Liver (tissue), 8 donors: ENCODE measurements at regions not wholly inside any gene's neighbourhood (a gene's known extent, or its start where the extent isn't known, plus 50 kb on each side); places are given as distances from the start of the nearest gene placed in this dataset.

Experiments used
- DNase-seq: peaks from one replicate; pipeline ENCODE4 v3.0.0-alpha.2; 2017; ENCODE audit warnings: low spot score
- H3K27ac ChIP-seq, 2 donors: one replicate each; pipeline ENCODE4 v1.7.0; 2013; ENCODE audit warnings: inconsistent platforms in 2 of 2, low read length in 2 of 2, control low read depth in 1 of 2, low read depth in 1 of 2, mild to moderate bottlenecking in 1 of 2
- H3K27me3 ChIP-seq, 4 donors: one replicate each; pipeline versions ENCODE4 v1.6.1 to v1.7.0; 2013; ENCODE audit warnings: low read length in 3 of 4, inconsistent platforms in 1 of 4, mild to moderate bottlenecking in 1 of 4, moderate library complexity in 1 of 4; ENCODE audit not compliant: control insufficient read depth in 4 of 4, insufficient read depth in 4 of 4
- H3K36me3 ChIP-seq, 4 donors: one replicate each; pipeline versions ENCODE4 v1.6.1 to v1.7.0; 2013; ENCODE audit warnings: low read length in 3 of 4, mild to moderate bottlenecking in 3 of 4, low read depth in 1 of 4, moderate library complexity in 1 of 4; ENCODE audit not compliant: control insufficient read depth in 4 of 4, insufficient read depth in 3 of 4
- H3K4me1 ChIP-seq, 4 donors: one replicate each; pipeline versions ENCODE4 v1.6.1 to v1.7.0; 2013; ENCODE audit warnings: low read length in 3 of 4, mild to moderate bottlenecking in 3 of 4, moderate library complexity in 1 of 4; ENCODE audit not compliant: control insufficient read depth in 4 of 4, insufficient read depth in 4 of 4
- H3K4me3 ChIP-seq, 3 donors: one replicate each; pipeline versions ENCODE4 v1.6.1 to v1.7.0; 2013; ENCODE audit warnings: low read length in 3 of 3, control low read depth in 1 of 3, low read depth in 1 of 3, mild to moderate bottlenecking in 1 of 3
- H3K9ac ChIP-seq, 2 donors: one replicate each; pipeline ENCODE4 v1.7.0; 2013; ENCODE audit warnings: low read length in 2 of 2, mild to moderate bottlenecking in 2 of 2, moderate library complexity in 2 of 2, control low read depth in 1 of 2, low read depth in 1 of 2
- H3K9me3 ChIP-seq, 4 donors: one replicate each; pipeline versions ENCODE4 v1.6.1 to v1.7.0; 2013; ENCODE audit warnings: low read length in 3 of 4; ENCODE audit not compliant: control insufficient read depth in 4 of 4
- ATF3 ChIP-seq: IDR thresholded peaks from 2 replicates; pipeline ENCODE4 v1.6.1; 2016; ENCODE audit warnings: antibody characterized with exemption
- EGR1 ChIP-seq, 2 donors: IDR thresholded peaks; 2 replicates each; pipeline ENCODE4 v1.6.1; 2016 to 2018; ENCODE audit warnings: antibody characterized with exemption in 2 of 2, low read depth in 2 of 2
- FOXA1 ChIP-seq: IDR thresholded peaks from 2 replicates; pipeline ENCODE4 v1.6.1; 2016; ENCODE audit warnings: antibody characterized with exemption
- FOXA2 ChIP-seq: IDR thresholded peaks from 2 replicates; pipeline ENCODE4 v1.6.1; 2016; ENCODE audit warnings: antibody characterized with exemption
- HNF4A ChIP-seq, 2 donors: conservative IDR thresholded peaks; 2 replicates each; pipeline ENCODE4 v1.6.1; 2016; ENCODE audit warnings: antibody characterized with exemption in 2 of 2, mild to moderate bottlenecking in 2 of 2
- HNF4G ChIP-seq: IDR thresholded peaks from 2 replicates; pipeline ENCODE4 v1.6.1; 2016; ENCODE audit warnings: antibody characterized with exemption
- JUND ChIP-seq, 2 donors: IDR thresholded peaks; 2 replicates each; pipeline ENCODE4 v1.6.1; 2016; ENCODE audit warnings: antibody characterized with exemption in 2 of 2
- NR2F2 ChIP-seq: IDR thresholded peaks from 2 replicates; pipeline ENCODE4 v1.6.1; 2016; ENCODE audit warnings: antibody characterized with exemption
- RAD21 ChIP-seq, 2 donors: IDR thresholded peaks; 2 replicates each; pipeline ENCODE4 v1.6.1; 2016; ENCODE audit warnings: antibody characterized with exemption in 2 of 2, mild to moderate bottlenecking in 2 of 2
- RXRA ChIP-seq, 2 donors: IDR thresholded peaks; 2 replicates each; pipeline ENCODE4 v1.6.1; 2017 to 2018; ENCODE audit warnings: antibody characterized with exemption in 2 of 2, mild to moderate bottlenecking in 1 of 2
- SP1 ChIP-seq: IDR thresholded peaks from 2 replicates; pipeline ENCODE4 v1.6.1; 2018; ENCODE audit warnings: antibody characterized with exemption, mild to moderate bottlenecking
- TAF1 ChIP-seq: conservative IDR thresholded peaks from 2 replicates; pipeline ENCODE4 v1.6.1; 2016; ENCODE audit warnings: antibody characterized with exemption, mild to moderate bottlenecking
- YY1 ChIP-seq: IDR thresholded peaks from 2 replicates; pipeline ENCODE4 v1.6.1; 2016; ENCODE audit warnings: antibody characterized with exemption, mild to moderate bottlenecking
- ZBTB33 ChIP-seq: IDR thresholded peaks from 2 replicates; pipeline ENCODE4 v1.6.1; 2016; ENCODE audit warnings: antibody characterized with exemption
- WGBS: extraction: QIAGEN DNeasy Blood & Tissue Kit; methylation state at CpG from one replicate; pipeline ENCODE4 v1.1.7; 2013; 5-methylcytosine and 5-hydroxymethylcytosine counted together
- TF ChIP-seq, protein P1 (sequence below): fragments of 150-350 bp; IDR thresholded peaks from 2 replicates; pipeline ENCODE4 v1.5.1; 2017; ENCODE audit warnings: improper control_type of control experiment, low read depth, low read length; ENCODE audit not compliant: missing input control
- TF ChIP-seq, protein P2 (sequence below): IDR thresholded peaks from 2 replicates; pipeline ENCODE4 v1.6.1; 2016; ENCODE audit warnings: antibody characterized with exemption
- donor health status: healthy.
- donor health status: healthy.
- donor health status: healthy.
- donor health status: healthy.
- donor health status: healthy.

DNA sequence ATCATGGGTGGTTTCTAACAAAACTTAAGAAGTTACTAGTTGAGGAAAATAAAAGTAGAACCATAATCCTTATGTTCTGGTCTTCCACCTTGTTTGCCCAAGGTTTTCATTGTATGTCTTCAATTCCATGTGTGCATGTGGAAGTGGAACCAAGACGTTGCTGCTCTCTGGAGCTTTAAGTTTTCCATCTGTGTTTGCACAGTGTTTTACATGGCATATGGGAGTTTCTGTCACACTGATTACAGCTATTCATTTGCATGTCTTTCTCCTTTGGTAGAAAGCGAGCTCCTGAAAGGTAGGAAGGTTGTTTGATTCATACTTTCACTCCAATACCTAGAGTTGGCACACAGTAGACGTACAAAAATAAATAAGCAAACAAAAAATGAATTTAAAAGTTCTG is 112.6 kb upstream of the LUZP2 start (continued):
- TF ChIP-seq FOXA1 (no peak), HNF4A (conservative IDR thresholded peaks at IDR 0.05) (no peak), ATF3 (no peak), NR2F2 (no peak), RXRA (IDR thresholded peaks at IDR 0.05) (no peak), EGR1 (IDR thresholded peaks at IDR 0.05; ENCODE audit: low read depth in 2 of 2) (no peak)
- TF ChIP-seq, protein P1, sequence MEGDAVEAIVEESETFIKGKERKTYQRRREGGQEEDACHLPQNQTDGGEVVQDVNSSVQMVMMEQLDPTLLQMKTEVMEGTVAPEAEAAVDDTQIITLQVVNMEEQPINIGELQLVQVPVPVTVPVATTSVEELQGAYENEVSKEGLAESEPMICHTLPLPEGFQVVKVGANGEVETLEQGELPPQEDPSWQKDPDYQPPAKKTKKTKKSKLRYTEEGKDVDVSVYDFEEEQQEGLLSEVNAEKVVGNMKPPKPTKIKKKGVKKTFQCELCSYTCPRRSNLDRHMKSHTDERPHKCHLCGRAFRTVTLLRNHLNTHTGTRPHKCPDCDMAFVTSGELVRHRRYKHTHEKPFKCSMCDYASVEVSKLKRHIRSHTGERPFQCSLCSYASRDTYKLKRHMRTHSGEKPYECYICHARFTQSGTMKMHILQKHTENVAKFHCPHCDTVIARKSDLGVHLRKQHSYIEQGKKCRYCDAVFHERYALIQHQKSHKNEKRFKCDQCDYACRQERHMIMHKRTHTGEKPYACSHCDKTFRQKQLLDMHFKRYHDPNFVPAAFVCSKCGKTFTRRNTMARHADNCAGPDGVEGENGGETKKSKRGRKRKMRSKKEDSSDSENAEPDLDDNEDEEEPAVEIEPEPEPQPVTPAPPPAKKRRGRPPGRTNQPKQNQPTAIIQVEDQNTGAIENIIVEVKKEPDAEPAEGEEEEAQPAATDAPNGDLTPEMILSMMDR, result no peak

DNA sequence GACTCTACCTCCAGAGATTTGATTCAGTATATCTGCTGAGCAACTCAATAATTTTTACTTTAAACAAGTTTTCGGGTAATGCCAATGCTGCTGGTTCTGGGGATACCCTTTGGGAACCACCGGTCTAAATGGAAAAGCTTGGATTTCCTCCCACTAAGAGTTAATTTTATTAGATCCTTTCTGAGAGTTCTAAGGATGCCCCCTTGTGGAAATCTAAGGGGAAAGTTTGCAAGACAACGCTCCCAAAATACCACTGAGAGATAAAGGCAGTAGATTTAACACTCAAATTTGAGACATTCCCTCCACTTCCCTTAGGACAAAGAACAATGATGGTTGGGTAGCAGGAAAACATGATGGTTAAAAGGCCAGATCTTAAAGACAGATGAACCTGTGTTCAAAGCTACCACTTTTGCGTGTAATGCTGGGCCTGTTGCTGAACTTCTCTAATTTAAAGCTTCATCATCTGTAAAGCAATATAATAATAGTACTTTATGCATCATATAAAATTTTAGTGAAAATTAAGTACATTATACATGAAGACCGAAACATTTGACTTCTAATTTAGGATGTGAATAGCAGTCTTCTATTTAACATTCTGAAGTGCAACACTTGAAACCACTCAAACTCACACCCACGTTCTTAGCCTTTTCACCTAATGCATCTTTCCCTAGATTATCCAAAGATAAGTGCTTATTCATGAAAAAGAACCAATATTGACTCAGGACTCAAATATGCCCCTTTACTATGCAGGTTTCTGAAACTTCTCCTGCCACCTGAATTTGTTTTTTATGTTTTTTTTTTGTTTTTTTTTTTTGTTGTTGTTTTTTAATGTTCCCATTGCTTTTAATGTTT is 110.1 kb upstream of the LUZP2 start:
- no peaks in the 10 kb centered on the region for H3K27me3 ChIP-seq
- TF ChIP-seq RAD21 (IDR thresholded peaks at IDR 0.05), result peak; percentile 46 to 52
- TF ChIP-seq YY1, result no peak
- TF ChIP-seq, protein P1, result peak; percentile 16
- no peak for TF ChIP-seq JUND (IDR thresholded peaks at IDR 0.05)
- TF ChIP-seq HNF4G, result no peak
- TF ChIP-seq, protein P2, sequence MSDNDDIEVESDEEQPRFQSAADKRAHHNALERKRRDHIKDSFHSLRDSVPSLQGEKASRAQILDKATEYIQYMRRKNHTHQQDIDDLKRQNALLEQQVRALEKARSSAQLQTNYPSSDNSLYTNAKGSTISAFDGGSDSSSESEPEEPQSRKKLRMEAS, result no peak
- no peak for TF ChIP-seq FOXA2
- no peak for TF ChIP-seq EGR1 (IDR thresholded peaks at IDR 0.05; ENCODE audit: low read depth in 2 of 2)
- H3K9me3 ChIP-seq, result no peaks in the 10 kb centered on the region
- DNase-seq, result no peak
- H3K4me3 ChIP-seq, result no peak overlapping the region
- no peaks in the 10 kb centered on the region for H3K4me1 ChIP-seq
- WGBS, result 55% methylated on average over 6 of the region's 6 CpGs
- H3K36me3 ChIP-seq, result no peaks in the 10 kb centered on the region
- no peak overlapping the region for H3K27ac ChIP-seq
- no peak overlapping the region for H3K9ac ChIP-seq

- Histone ChIP-seq H3K9ac (no peak overlapping the region), H3K4me3 (no peak overlapping the region), H3K4me1 (no peaks in the 10 kb centered on the region), H3K36me3 (no peaks in the 10 kb centered on the region), H3K9me3 (no peaks in the 10 kb centered on the region), H3K27ac (no peak overlapping the region), H3K27me3 (no peaks in the 10 kb centered on the region)
- TF ChIP-seq NR2F2, result no peak
- TF ChIP-seq, protein P2, result no peak
- no peak for TF ChIP-seq ATF3
- TF ChIP-seq HNF4A (conservative IDR thresholded peaks at IDR 0.05), result no peak
- TF ChIP-seq JUND (IDR thresholded peaks at IDR 0.05), result no peak
- no peak for TF ChIP-seq RAD21 (IDR thresholded peaks at IDR 0.05)
- no peak for TF ChIP-seq ZBTB33
- TF ChIP-seq TAF1, result no peak
- TF ChIP-seq, protein P1, result no peak
- no peak for TF ChIP-seq YY1
- TF ChIP-seq SP1, result no peak
- no peak for TF ChIP-seq RXRA (IDR thresholded peaks at IDR 0.05)
- TF ChIP-seq HNF4G, result no peak
- no peak for DNase-seq
- WGBS, result 81% methylated on average over 5 of the region's 5 CpGs
Measured at GRCh38 chr11:24389575-24389974, 107.3 kb upstream of the LUZP2 start.
